ENCODE measurements at regions not wholly inside any gene's neighbourhood (a gene's known extent, or its start where the extent isn't known, plus 50 kb on each side); places are given as distances from the start of the nearest gene placed in this dataset.
"Not testable (repeated sequence)": the region's sequence is repeated elsewhere in the genome, so short reads cannot be mapped to it uniquely, and the experiment has no call there.

GRCh38 chr4:18691431-18692200 lies 670.1 kb upstream of the LCORL start:
- ATAC-seq (replicated peaks), result no peak
- no peak overlapping the region for H3K27ac Mint-ChIP-seq
- H3K9me3 Mint-ChIP-seq, result no peaks in the 10 kb centered on the region
- peak overlapping the region in 1 of 2 donors; percentile 19 for H3K4me3 Mint-ChIP-seq
- no peaks in the 10 kb centered on the region for H3K36me3 Mint-ChIP-seq (ENCODE audit: insufficient read depth)
- DNase-seq, result no peak
- H3K27me3 Mint-ChIP-seq, result no peaks in the 10 kb centered on the region
- H3K4me1 Mint-ChIP-seq (ENCODE audit: low read depth in 2 of 2), result peaks cover 0 to 4% of the 10 kb centered on the region in 2 donors

- no peak for DNase-seq
- Mint-ChIP-seq H3K27me3 (no peaks in the 10 kb centered on the region), H3K36me3 (ENCODE audit: insufficient read depth) (no peaks in the 10 kb centered on the region), H3K4me1 (ENCODE audit: low read depth in 2 of 2) (peaks cover 0 to 4% of the 10 kb centered on the region in 2 donors), H3K4me3 (no peak overlapping the region), H3K9me3 (no peaks in the 10 kb centered on the region), H3K27ac (no peak overlapping the region)
- ATAC-seq (replicated peaks), result no peak
Measured at GRCh38 chr4:18690291-18690955, 668.9 kb upstream of the LCORL start.

GRCh38 chr4:18689308-18690115 lies 668.0 kb upstream of the LCORL start:
- H3K36me3 Mint-ChIP-seq (ENCODE audit: insufficient read depth), result no peaks in the 10 kb centered on the region
- no peaks in the 10 kb centered on the region for H3K27me3 Mint-ChIP-seq
- no peak overlapping the region for H3K27ac Mint-ChIP-seq
- no peaks in the 10 kb centered on the region for H3K9me3 Mint-ChIP-seq
- ATAC-seq (replicated peaks) (peak; percentile 26), DNase-seq (peak in 2 of 3 experiments; percentile 11 to 12)
- peaks cover 0 to 4% of the 10 kb centered on the region in 2 donors for H3K4me1 Mint-ChIP-seq (ENCODE audit: low read depth in 2 of 2)
- H3K4me3 Mint-ChIP-seq, result no peak overlapping the region

GRCh38 chr4:18688351-18688750 lies 666.8 kb upstream of the LCORL start:
- H3K36me3 Mint-ChIP-seq (ENCODE audit: insufficient read depth); DNase-seq; H3K27ac Mint-ChIP-seq; ATAC-seq (replicated peaks); H3K9me3 Mint-ChIP-seq; H3K27me3 Mint-ChIP-seq; H3K4me1 Mint-ChIP-seq (ENCODE audit: low read depth in 2 of 2); H3K4me3 Mint-ChIP-seq: not testable (repeated sequence)

GRCh38 chr4:18686338-18687037 lies 664.9 kb upstream of the LCORL start:
- Mint-ChIP-seq H3K4me1 (ENCODE audit: low read depth in 2 of 2) (peaks cover 0 to 4% of the 10 kb centered on the region in 2 donors), H3K27ac (no peak overlapping the region), H3K27me3 (no peaks in the 10 kb centered on the region), H3K36me3 (ENCODE audit: insufficient read depth) (no peaks in the 10 kb centered on the region), H3K4me3 (no peak overlapping the region), H3K9me3 (no peaks in the 10 kb centered on the region)
- no peak for ATAC-seq (replicated peaks)
- DNase-seq, result no peak

GRCh38 chr4:18684932-18685331 lies 663.4 kb upstream of the LCORL start:
- Mint-ChIP-seq H3K9me3 (no peaks in the 10 kb centered on the region), H3K27me3 (no peaks in the 10 kb centered on the region), H3K27ac (no peak overlapping the region), H3K4me3 (no peak overlapping the region), H3K36me3 (ENCODE audit: insufficient read depth) (no peaks in the 10 kb centered on the region), H3K4me1 (ENCODE audit: low read depth in 2 of 2) (no peaks in the 10 kb centered on the region)
- ATAC-seq (replicated peaks), result no peak
- no peak for DNase-seq

GRCh38 chr4:18676526-18676915 lies 655.0 kb upstream of the LCORL start:
- no peaks in the 10 kb centered on the region for H3K36me3 Mint-ChIP-seq (ENCODE audit: insufficient read depth)
- peaks cover 0 to 4% of the 10 kb centered on the region in 2 donors for H3K9me3 Mint-ChIP-seq
- H3K27ac Mint-ChIP-seq, result no peak overlapping the region
- no peak for ATAC-seq (replicated peaks)
- H3K4me1 Mint-ChIP-seq (ENCODE audit: low read depth in 2 of 2), result no peaks in the 10 kb centered on the region
- DNase-seq, result no peak
- no peak overlapping the region for H3K4me3 Mint-ChIP-seq
- H3K27me3 Mint-ChIP-seq, result no peaks in the 10 kb centered on the region

- ATAC-seq (replicated peaks), result no peak
- Mint-ChIP-seq H3K4me1 (ENCODE audit: low read depth in 2 of 2) (no peaks in the 10 kb centered on the region), H3K27ac (no peak overlapping the region), H3K9me3 (peaks cover 0 to 4% of the 10 kb centered on the region in 2 donors), H3K27me3 (no peaks in the 10 kb centered on the region), H3K4me3 (no peak overlapping the region), H3K36me3 (ENCODE audit: insufficient read depth) (no peaks in the 10 kb centered on the region)
- no peak for DNase-seq
Measured at GRCh38 chr4:18675586-18676525, 654.3 kb upstream of the LCORL start.

GRCh38 chr4:18670034-18670433 lies 648.5 kb upstream of the LCORL start:
- no peak for DNase-seq
- no peaks in the 10 kb centered on the region for H3K4me1 Mint-ChIP-seq (ENCODE audit: low read depth in 2 of 2)
- ATAC-seq (replicated peaks), result no peak
- H3K27ac Mint-ChIP-seq, result no peak overlapping the region
- H3K9me3 Mint-ChIP-seq, result peaks cover 0 to 5% of the 10 kb centered on the region in 2 donors
- no peak overlapping the region for H3K4me3 Mint-ChIP-seq
- H3K36me3 Mint-ChIP-seq (ENCODE audit: insufficient read depth), result no peaks in the 10 kb centered on the region
- H3K27me3 Mint-ChIP-seq, result no peaks in the 10 kb centered on the region

GRCh38 chr4:18669390-18669789 lies 647.8 kb upstream of the LCORL start:
- ATAC-seq (replicated peaks) (no peak), DNase-seq (no peak)
- H3K4me1 Mint-ChIP-seq (ENCODE audit: low read depth in 2 of 2), result no peaks in the 10 kb centered on the region
- H3K36me3 Mint-ChIP-seq (ENCODE audit: insufficient read depth), result no peaks in the 10 kb centered on the region
- no peaks in the 10 kb centered on the region for H3K27me3 Mint-ChIP-seq
- H3K9me3 Mint-ChIP-seq, result peaks cover 0 to 5% of the 10 kb centered on the region in 2 donors
- no peak overlapping the region for H3K4me3 Mint-ChIP-seq
- H3K27ac Mint-ChIP-seq, result no peak overlapping the region

- DNase-seq (no peak), ATAC-seq (replicated peaks) (no peak)
- Mint-ChIP-seq H3K4me1 (ENCODE audit: low read depth in 2 of 2) (no peaks in the 10 kb centered on the region), H3K36me3 (ENCODE audit: insufficient read depth) (no peaks in the 10 kb centered on the region), H3K9me3 (peaks cover 0 to 3% of the 10 kb centered on the region in 2 donors), H3K27ac (no peak overlapping the region), H3K4me3 (no peak overlapping the region), H3K27me3 (no peaks in the 10 kb centered on the region)
Measured at GRCh38 chr4:18666322-18666721, 644.8 kb upstream of the LCORL start.

- DNase-seq (no peak), ATAC-seq (replicated peaks) (no peak)
- Mint-ChIP-seq H3K4me1 (ENCODE audit: low read depth in 2 of 2) (no peaks in the 10 kb centered on the region), H3K36me3 (ENCODE audit: insufficient read depth) (no peaks in the 10 kb centered on the region), H3K9me3 (no peaks in the 10 kb centered on the region), H3K27me3 (no peaks in the 10 kb centered on the region), H3K4me3 (no peak overlapping the region), H3K27ac (no peak overlapping the region)
Measured at GRCh38 chr4:18664171-18664570, 642.6 kb upstream of the LCORL start.

Measured in effector memory CD8-positive, alpha-beta T cell (primary cell).